NCI-H2107 treated with DMSO at 0.1 percent for 48 hours (cell line): ENCODE measurements at regions not wholly inside any gene's neighbourhood (a gene's known extent, or its start where the extent isn't known, plus 50 kb on each side); places are given as distances from the start of the nearest gene placed in this dataset.
"Not testable (repeated sequence)": the region's sequence is repeated elsewhere in the genome, so short reads cannot be mapped to it uniquely, and the experiment has no call there.

Experiments used
- DNase-seq: peaks from one replicate; lab custom pipeline; 2025; ENCODE audit not compliant: unreplicated experiment; lab: John Stamatoyannopoulos, UW

DNA sequence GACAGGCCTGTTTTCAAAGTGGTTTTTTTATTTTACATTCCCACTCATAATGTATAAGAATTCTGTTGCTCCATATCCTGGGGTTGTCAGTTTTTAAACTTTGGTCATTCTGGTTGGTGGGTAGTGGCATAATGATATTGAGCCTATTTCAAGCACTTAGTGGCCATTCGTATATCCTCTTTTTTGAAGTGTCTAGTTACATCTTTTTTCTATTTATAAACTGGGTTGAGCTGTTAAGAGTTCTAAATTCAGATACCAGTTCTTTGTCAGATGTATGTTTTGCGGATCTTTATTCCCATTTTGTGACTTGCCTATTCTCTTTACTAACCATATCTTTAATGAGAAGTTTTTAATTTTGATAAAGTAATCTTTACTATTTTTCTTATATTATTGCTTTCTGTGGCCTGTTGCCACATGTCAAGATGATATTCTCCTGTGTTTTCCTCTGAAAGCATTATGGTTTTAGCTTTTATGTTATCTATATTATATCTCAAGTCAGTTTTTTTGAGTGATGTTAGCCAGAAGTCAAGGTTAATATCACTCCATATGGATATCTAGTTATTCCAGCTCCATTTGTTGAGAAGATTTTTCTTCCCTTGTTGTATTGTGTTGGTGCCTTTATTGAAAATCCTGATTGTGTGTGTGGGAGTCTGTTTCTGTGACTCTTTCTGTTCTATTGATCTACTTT, 110.9 kb downstream of the FHIP1A start:
- no peak for DNase-seq

DNA sequence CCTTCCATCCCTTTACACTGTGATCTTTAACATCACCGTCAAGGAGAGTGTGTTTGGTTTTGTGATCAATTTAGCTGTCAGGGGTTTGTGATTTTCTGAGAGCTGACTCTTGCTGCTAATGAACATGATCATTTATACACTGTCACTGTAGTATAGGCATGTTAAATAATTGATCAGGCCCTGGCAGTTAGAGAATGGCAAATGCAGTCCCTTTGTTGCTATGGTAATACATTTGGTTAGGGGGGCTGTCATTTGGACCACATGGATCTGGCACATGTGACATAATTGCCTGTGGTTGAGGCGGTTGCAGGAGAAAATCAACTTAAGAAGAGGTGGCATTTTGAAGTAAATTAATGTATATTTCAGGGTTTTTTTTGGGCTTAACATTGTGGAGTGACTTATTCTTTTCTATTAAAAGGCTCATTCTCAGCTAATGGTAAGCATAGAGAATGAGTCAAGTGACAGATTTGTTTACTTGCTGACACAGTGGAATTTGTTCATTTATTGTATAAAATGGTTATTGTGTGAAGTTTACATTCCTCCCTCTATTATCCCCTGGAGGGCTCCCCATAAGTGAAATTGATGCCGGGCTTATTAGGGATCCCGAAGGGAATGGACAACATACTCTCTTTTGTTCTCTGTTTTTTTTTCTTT, 114.0 kb downstream of the FHIP1A start:
- no peak for DNase-seq

DNA sequence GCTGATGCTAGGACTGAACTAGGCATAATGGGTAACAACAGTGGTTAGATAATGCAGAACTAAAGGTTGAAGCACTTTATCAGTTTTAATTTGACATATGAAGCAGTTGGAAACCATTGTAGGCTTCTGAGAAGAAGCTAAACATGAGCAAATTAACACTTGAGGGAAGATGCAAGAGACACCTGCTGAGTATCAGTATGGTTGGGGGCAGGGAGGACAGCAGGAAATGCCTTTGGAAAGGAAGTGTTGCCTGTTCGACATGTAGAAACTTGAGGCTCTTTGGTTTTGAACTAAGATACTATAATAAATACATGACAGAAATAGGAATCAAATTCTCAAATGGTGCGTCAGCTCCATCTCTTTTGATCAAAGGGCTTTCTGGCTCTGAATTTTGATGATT, 115.6 kb downstream of the FHIP1A start:
- DNase-seq, result no peak

DNA sequence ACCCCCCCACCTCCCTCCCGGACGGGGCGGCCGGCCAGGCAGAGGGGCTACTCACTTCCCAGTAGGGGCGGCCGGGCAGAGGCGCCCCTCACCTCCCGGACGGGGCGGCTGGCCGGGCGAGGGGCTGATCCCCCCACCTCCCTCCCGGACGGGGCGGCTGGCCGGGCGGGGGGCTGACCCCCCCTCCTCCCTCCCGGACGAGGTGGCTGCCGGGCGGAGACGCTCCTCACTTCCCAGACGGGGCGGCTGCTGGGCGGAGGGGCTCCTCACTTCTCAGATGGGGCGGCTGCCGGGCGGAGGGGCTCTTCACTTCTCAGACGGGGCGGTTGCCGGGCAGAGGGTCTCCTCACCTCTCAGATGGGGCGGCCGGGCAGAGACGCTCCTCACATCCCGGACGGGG, 117.5 kb downstream of the FHIP1A start:
- DNase-seq, result not testable (repeated sequence)

DNA sequence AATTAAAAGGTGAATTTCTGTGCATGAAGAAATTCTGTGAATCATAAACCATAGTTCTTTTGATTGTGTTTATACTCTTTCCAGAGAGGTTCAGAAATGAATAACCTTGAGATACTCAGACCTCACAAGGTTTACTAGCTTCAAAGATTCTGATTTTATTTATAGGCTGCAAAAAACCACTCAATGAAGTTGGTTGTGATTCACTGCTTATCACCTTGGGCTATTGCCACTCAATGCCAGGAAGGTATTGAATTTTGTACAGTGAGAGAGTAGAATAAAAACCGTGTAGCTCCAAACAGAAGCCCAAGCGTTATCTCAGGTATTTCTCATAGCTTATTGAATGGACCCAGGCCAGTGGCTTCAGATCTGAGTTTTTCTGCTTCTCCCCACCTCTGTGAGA, 118.7 kb downstream of the FHIP1A start:
- no peak for DNase-seq

DNA sequence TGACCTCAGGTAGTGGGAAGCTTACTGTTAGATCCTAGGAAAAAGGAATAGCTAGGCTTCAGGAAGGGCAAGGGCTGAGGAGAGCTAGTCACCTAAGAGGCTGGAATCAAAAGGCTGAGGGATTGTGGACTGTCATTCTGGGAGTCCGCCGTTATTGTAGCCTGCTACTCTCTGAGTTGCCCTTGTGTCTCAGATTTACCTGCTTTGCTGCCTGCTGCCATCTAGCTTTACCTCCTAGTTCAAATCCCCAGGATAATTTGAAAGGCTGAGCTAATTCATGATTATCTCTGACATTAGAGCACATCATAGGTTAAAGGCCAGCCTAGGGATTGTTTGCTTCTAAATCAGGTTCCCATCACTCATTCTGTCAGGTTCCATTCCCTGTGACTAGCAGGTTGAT, 120.2 kb downstream of the FHIP1A start:
- no peak for DNase-seq

DNA sequence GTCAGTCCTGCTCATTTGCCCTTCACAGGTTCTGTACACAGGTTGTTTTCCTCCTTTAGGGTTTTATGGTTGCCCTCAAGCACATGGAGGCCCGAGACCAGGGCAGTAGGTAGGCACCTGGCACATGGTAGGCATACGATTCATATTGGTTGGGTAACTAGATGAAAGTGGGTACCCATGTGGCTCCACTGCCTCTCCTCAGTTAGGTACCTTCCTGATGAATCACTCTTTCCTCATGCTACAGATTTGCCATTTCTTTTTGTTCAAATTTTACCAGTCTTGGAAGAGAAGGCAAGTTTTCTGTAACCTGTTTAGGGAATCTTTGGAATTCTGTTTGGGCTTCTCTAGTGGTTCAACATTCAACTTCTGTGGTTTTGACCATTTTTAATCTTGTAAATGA, 121.3 kb downstream of the FHIP1A start:
- no peak for DNase-seq

DNA sequence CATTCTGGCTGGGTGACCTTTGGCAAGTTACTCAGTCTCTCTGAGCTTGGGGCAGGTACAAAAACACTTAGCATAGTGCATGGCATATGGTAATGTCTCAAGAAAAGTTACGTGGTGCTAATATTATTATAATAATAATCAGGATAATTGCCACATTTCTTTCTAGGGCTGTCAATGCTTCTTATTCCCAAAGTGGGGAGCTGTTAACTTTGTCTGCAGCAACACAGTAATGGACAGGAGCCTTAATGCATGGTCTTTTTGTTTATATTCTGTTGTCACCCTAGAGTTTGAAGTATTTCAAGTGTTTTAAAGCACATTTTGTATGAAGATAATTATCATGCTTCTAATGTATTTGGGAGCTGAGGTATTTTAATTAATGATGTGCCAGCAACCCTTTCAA, 121.8 kb downstream of the FHIP1A start:
- no peak for DNase-seq

DNA sequence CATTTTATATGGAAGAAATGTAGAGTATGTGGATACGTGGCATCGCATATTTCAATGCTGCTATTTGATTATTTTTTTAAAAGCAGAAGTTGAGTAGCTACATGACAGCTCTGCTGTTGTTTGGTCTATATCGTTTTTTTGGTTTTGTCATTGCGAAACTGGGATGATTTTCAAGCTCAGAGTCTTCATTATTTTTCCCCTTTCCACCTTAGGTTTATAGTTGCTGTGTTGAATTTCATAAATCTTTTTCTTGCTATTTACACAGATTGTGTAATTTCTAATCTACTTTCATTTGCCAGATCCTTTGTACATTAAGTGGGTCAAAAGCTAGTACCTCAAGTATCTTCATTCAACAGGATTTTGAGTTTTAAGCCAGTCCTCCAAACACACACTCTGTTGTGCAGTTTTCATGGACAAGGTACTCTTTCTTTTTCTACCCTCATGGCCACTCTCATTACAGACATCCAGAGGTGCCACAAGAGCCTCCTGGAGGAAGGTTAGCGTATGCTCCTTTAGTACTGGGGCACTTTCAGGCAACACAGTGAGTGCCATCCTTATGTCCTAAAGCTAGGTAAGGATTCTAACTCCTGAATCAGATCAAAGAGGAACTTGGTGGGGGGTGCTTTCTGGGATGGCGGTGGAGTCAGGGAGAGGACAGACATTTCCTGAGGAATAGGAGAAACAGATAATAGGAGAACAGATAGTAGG, 123.2 kb downstream of the FHIP1A start:
- DNase-seq, result no peak

DNA sequence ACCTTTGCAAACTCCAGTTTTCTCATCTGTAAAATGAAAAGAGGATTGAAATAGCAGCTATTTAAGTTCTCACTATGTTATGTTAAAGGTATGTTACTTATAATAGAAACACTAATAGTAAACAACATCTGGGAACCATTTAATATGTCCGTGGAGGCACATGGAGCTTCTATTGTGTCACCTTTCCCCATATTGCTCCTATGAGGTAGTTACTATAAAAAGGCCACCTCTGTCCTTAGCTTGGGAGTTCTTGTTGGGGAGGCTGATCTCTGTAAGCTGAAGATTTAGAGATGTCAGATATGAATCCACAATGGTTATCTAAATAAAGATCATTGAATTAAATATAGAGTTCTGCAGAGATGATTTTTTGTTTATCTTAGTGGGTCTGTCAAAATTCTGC, 125.2 kb downstream of the FHIP1A start:
- no peak for DNase-seq

DNA sequence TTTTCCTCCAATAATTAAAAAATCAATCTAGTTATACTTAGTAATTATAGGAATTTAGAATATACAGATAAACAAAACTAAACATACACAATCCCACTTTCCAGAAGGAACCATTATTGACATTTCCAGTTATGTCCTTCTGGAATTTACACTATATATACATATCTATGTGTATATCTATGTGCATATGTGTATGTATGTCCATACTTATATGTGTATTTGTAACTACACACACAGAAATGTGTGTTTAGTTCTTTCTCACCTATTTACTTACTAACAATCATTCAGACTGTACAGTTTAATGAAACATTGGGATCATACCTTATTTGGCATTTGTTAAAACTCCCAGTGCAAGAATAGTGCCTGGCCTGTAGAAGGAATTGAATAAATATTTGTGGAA, 126.4 kb downstream of the FHIP1A start:
- DNase-seq, result no peak

DNA sequence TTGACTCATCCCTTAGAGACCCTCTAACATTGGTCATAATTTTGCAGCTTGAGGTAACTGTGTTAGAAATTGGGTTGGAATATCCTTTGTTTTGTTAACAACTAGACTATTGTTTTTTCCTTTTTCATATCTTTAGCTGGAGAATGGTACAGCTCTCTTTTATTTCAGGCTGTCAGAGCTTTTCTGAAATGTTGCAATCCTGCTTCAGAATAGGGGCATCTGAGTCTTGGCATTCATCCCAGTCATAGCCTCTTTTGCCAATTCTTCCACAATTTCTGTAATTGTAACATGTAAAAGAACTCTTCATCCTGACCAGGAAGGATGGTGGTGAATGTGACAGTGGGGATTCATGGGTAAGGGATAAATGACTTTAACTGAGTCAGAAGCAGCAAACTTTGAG, 128.7 kb downstream of the FHIP1A start:
- no peak for DNase-seq

DNA sequence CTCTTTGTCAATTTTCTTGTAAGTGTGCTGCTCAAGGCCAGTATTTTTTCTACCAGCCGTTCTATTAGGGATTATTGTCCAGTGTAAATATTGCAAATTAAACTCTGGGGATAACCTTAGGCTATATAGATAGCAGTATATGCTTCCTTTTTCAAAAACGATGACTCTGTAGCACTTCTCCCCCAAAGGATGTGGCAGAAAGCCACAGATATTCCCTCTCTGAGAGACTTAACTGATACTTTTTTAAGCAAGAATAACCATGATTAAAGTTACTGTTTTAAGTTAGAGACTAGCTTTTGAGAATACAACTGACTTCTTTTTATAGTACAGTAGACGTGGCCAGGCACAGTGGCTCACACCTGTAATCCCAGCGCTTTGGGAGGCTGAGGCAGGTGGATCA, 130.0 kb downstream of the FHIP1A start:
- DNase-seq, result no peak

DNA sequence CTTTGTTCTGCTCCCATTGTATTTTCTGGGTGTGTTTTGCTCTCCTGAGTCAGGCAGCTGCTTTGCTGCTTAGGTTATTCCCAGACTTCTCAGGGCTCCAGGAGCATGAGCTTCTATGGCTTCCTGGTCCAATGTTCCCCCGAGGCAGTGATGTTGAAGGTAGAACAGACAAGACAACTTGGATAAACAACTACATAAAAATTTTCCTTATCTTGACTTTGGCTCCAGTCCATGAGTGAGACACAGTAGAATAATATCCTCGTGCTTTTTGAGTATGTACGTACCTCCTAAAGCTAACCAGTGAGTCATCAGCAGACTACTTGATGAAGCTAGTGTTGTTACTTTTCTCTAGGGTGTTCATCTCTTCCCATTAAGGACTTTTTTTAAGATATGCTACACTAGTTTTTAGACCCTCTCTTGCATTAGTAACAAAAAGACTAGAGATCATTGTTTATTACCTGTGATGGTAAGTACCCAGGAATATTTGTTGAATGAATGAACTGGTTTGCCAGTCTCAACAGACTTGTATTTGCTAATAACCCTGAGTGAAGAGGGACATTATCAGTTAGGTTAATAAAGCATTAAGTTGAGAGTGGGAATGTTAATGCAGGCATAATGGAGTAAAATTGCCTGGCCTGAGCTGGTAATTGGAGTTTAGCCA, 131.9 kb downstream of the FHIP1A start:
- DNase-seq, result no peak

DNA sequence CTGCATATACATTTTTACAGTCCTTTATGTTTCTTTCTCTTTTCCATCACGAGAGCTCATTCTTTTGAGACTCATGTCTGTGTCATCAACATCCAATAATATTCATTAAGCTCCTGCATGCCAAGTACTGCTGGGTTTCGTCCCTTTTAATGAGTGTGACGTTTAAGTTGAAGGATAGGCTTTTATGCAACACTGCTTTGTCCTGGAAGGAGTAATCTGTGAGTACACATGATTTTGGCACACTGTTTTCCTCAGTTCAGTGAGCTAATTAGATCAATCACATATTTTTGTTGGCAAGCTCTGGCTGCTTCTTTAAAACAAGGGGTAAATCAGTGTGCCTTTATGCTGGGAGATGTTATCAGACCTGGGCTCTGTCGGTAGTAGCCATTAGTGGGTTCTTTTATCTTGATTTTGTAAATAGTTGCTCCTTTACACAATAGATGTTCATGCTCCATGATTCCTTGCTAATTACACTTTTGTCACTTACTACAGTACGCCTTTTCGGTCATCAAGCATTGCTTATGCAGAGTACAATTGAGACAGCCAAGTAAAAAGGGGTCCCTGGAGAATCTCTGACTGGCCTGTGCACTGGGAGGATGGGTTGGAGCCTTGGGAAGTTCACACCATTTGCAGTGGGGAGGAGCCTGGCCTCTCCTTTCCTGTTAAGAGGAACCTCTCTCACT, 132.6 kb downstream of the FHIP1A start:
- DNase-seq, result no peak

DNA sequence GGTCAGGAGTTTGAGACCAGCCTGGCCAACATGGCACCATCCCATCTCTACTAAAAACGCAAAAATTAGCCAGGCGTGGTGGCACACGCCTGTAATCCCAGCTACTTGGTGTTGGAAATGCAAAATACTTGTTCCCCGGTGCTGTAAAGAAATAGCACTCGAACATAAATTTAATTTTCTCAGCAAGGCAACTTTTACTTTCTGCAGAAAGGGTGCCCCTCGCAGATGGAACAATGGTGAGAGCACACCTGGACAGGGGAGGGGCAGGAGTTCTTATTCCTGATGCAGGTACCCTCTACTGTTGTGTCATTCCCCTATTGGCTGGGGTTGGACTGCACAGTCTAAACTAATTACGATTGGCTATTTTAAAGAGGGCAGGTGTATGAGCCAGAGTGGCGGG, 139.7 kb downstream of the FHIP1A start:
- DNase-seq, result no peak

DNA sequence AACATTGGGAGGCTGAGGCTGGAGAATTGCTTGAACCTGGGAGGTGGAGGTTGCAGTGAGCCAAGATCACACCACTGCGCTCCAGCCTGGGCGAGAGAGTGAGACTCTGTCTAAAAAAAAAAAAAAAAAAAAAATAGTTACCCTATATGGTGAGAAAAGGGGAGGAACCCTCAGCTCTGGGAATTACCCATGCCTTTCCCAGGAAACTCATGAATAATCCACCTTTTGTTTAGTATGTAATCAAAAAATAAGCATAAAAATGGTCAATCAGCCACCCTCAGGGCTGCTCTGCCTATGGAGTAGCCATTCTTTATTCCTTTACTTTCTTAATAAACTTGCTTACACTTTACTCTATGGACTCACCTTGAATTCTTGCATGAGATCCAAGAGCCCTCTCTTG, 140.4 kb downstream of the FHIP1A start:
- DNase-seq, result not testable (repeated sequence)

DNA sequence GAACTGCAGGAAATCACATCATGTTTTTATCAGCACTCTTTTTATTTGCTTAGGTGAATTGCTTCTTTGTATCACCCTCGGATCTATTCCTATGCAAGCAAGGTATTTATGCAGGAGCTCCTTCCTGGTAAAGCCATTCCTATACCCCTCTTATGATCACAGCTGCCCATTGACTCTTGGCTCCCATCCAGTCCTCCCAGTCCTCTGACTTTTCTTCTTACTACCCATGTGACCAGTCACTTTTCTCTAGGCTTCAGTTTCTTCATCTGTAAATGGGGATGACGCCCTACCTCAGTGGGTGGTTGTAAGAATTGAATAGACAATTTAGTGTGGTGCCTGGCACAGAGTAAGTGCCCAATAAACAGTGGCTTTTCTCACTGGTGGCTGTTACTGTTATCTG, 144.9 kb downstream of the FHIP1A start:
- no peak for DNase-seq

DNA sequence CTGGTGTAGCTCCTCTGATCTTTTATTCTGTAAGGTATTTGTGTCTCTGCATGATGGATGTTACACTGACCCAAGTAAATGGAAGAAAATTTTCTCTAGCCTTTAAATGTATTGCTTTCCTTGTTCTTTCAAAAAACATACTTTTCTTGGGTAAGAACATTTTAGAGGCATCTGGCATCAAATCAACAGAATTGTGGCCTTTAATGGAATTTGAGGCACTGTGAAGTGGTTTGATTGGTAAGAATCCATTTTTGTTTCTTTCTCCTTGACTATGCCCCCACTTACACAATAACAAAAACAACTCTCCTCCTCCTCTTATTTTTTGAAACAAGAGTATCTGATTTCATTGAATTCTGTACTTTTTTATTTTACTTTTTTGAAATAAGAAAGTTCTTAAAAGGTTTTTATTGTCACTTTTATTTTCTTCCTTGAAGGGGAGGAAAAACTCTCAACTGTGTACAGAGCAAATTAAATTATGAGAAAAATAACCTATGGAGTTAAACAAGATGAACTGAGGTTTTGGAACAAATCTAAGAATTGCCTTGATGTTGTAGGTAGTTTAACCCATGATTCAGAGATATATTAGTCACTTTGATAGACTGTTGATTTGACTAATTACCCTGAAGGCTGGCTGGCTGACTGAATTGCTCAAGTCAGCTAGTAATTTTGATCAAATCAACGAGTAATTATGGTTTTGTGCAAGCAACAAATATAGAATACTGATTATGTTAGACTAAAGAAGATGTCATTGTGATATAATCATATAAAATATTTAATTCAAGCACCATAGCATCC, 146.4 kb downstream of the FHIP1A start:
- no peak for DNase-seq

DNA sequence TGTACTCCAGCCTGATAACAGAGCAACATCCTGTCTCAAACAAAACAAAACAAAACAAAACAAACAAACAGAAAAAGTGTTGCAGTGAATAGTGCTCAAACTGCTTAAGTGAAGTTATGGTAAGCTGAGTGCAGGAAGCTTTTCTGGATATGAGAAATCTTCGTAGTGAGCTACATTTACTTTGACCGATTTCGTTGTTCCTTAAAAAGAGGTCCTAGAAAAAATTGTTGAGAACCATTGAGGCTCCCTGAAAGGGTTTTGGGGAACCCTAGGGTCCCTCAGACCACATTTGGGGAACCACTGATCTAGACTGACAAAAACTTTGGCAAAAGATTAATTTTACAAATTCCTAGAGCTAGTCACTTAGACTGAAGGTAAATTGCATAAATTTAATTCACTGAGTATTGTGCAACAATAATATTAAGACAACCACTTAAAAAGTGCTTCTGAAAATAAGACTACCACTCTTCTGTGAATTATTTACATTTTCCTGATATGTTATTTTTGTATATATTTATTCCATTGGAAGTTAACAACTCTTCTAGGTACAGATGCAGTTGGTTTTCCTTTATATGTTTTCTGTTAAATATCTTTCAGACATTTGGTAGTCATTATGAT, 149.6 kb downstream of the FHIP1A start:
- no peak for DNase-seq
